IMR-90 (cell line): ENCODE measurements at regions not wholly inside any gene's neighbourhood (a gene's known extent, or its start where the extent isn't known, plus 50 kb on each side); places are given as distances from the start of the nearest gene placed in this dataset.

ENCODE experiments used
- ATAC-seq: fragments of 200-7000 bp; cut with Tn5 transposase; 2 replicates; pipeline ENCODE4 v1.9.1; 2020; ENCODE audit warnings: low read depth, mild to moderate bottlenecking, moderate library complexity
- BruUV-seq: library from RNA; stranded (reverse); fragments of 400-500 nt; replicated peaks from 2 replicates; lab custom pipeline; 2021; lab: Mats Ljungman, UMichigan
- CTCF ChIA-PET: fragments of 300-600 bp; formaldehyde crosslinking; extraction: SDS; loops from one replicate; lab custom pipeline; 2021; ENCODE audit warnings: antibody characterized with exemption; lab: Yijun Ruan, JAX
- POLR2A ChIA-PET: fragments of 300-600 bp; sonication (Branson Sonifier 250); formaldehyde crosslinking; loops from one replicate; lab custom pipeline; 2022; ENCODE audit warnings: antibody characterized with exemption; ENCODE audit not compliant: unreplicated experiment; lab: Charles Lee
- DNase-seq: peaks from one replicate; pipeline ENCODE4 v3.0.0; 2013
- H2AFZ ChIP-seq: replicated peaks from 2 replicates; pipeline ENCODE3; 2013; ENCODE audit warnings: low read length, mild to moderate bottlenecking; ENCODE audit not compliant: poor library complexity
- H2AK5ac ChIP-seq: 2 replicates; pipeline ENCODE4 v1.6.1; 2013; ENCODE audit warnings: low read depth, low read length, inconsistent platforms
- H2AK9ac ChIP-seq: replicated peaks from 2 replicates; pipeline ENCODE3; 2013; ENCODE audit warnings: mild to moderate bottlenecking, low read depth, low read length, moderate library complexity; ENCODE audit not compliant: poor library complexity
- H2BK120ac ChIP-seq: 2 replicates; pipeline ENCODE4 v1.6.1; 2013; ENCODE audit warnings: low read depth, low read length, inconsistent platforms
- H2BK15ac ChIP-seq: 3 replicates; pipeline ENCODE4 v1.6.1; 2013; ENCODE audit warnings: low read depth, low read length, inconsistent platforms
- H2BK20ac ChIP-seq: 2 replicates; pipeline ENCODE4 v1.6.1; 2013; ENCODE audit warnings: low read depth, mild to moderate bottlenecking, inconsistent platforms, low read length, moderate library complexity
- H2BK5ac ChIP-seq: 2 replicates; pipeline ENCODE4 v1.6.1; 2013; ENCODE audit warnings: mild to moderate bottlenecking, low read depth, low read length, inconsistent platforms; ENCODE audit not compliant: poor library complexity, severe bottlenecking
- H3K14ac ChIP-seq: replicated peaks from 2 replicates; pipeline ENCODE4 v1.6.1; 2013; ENCODE audit warnings: low read depth, low read length, inconsistent platforms
- H3K18ac ChIP-seq: 2 replicates; pipeline ENCODE4 v1.6.1; 2013; ENCODE audit warnings: low read depth, low read length, control low read depth
- H3K23ac ChIP-seq: 2 replicates; pipeline ENCODE4 v1.6.1; 2013; ENCODE audit warnings: low read depth, low read length, inconsistent platforms
- H3K27ac ChIP-seq: 2 replicates; pipeline ENCODE4 v1.5.1; 2013; ENCODE audit warnings: mild to moderate bottlenecking, control low read depth, low read length; ENCODE audit not compliant: insufficient read depth
- H3K27me3 ChIP-seq: 2 replicates; pipeline ENCODE4 v1.6.1; 2013; ENCODE audit warnings: low read length; ENCODE audit not compliant: control insufficient read depth, insufficient read depth
- H3K36me3 ChIP-seq: 2 replicates; pipeline ENCODE4 v1.6.1; 2013; ENCODE audit warnings: low read length, mixed read lengths; ENCODE audit not compliant: control insufficient read depth, insufficient read depth
- H3K4ac ChIP-seq: 2 replicates; pipeline ENCODE4 v1.6.1; 2013; ENCODE audit warnings: low read depth, low read length, inconsistent platforms
- H3K4me1 ChIP-seq: 2 replicates; pipeline ENCODE4 v1.6.1; 2013; ENCODE audit warnings: low read length, mixed read lengths; ENCODE audit not compliant: control insufficient read depth, insufficient read depth
- H3K4me2 ChIP-seq: 2 replicates; pipeline ENCODE4 v1.6.1; 2013; ENCODE audit warnings: low read depth, mild to moderate bottlenecking, control low read depth, low read length, moderate library complexity
- H3K4me3 ChIP-seq: 2 replicates; pipeline ENCODE4 v1.5.1; 2013; ENCODE audit warnings: low read depth, mild to moderate bottlenecking, control low read depth, low read length, moderate library complexity; ENCODE audit not compliant: insufficient read depth
- H3K56ac ChIP-seq: 2 replicates; pipeline ENCODE4 v1.6.1; 2013; ENCODE audit warnings: low read length, inconsistent platforms; ENCODE audit not compliant: insufficient read depth; ENCODE audit errors: extremely low read depth
- H3K79me1 ChIP-seq, 2 experiments: 2 replicates each; pipeline ENCODE4 v1.6.1; 2013; ENCODE audit warnings: low read length in 2 of 2, inconsistent platforms in 1 of 2, low read depth in 1 of 2
- H3K9ac ChIP-seq: 2 replicates; pipeline ENCODE4 v1.6.1; 2013; ENCODE audit warnings: low read depth, low read length, control low read depth
- H3K9me1 ChIP-seq: 2 replicates; pipeline ENCODE4 v1.6.1; 2013; ENCODE audit warnings: low read length, inconsistent platforms; ENCODE audit not compliant: insufficient read depth
- H3K9me3 ChIP-seq: 2 replicates; pipeline ENCODE4 v1.6.1; 2013; ENCODE audit warnings: low read length; ENCODE audit not compliant: control insufficient read depth, insufficient read depth
- H4K20me1 ChIP-seq: 2 replicates; pipeline ENCODE4 v1.6.1; 2013; ENCODE audit warnings: low read length, inconsistent platforms; ENCODE audit not compliant: insufficient read depth
- H4K5ac ChIP-seq: 2 replicates; pipeline ENCODE4 v1.6.1; 2013; ENCODE audit warnings: mild to moderate bottlenecking, low read depth, low read length, control low read depth
- H4K8ac ChIP-seq, 2 experiments: 2 replicates each; pipeline ENCODE4 v1.6.1; 2013; ENCODE audit warnings: low read depth in 2 of 2, low read length in 2 of 2, control low read depth in 1 of 2, inconsistent platforms in 1 of 2
- H4K91ac ChIP-seq: 2 replicates; pipeline ENCODE4 v1.6.1; 2013; ENCODE audit warnings: low read depth, low read length, inconsistent platforms; ENCODE audit not compliant: insufficient read depth
- BHLHE40 ChIP-seq: fragments of 150-350 bp; IDR thresholded peaks from 2 replicates; pipeline ENCODE4 v1.6.1; 2016; ENCODE audit warnings: mild to moderate bottlenecking, low read depth, low read length
- CEBPB ChIP-seq: IDR thresholded peaks from 2 replicates; pipeline ENCODE4 v1.6.1; 2012; ENCODE audit warnings: low read depth, low read length, improper control_type of control experiment
- CHD1 ChIP-seq: IDR thresholded peaks from 2 replicates; pipeline ENCODE4 v1.6.1; 2012; ENCODE audit warnings: low read depth, low read length, improper control_type of control experiment
- FOS ChIP-seq: fragments of 150-350 bp; IDR thresholded peaks from 2 replicates; pipeline ENCODE4 v1.6.1; 2016; ENCODE audit warnings: low read depth, low read length
- MAFK ChIP-seq: IDR thresholded peaks from 2 replicates; pipeline ENCODE4 v1.6.1; 2012; ENCODE audit warnings: low read depth, low read length, improper control_type of control experiment
- MAZ ChIP-seq: IDR thresholded peaks from 2 replicates; pipeline ENCODE4 v1.6.1; 2012; ENCODE audit warnings: low read depth, mild to moderate bottlenecking, low read length, improper control_type of control experiment, moderate library complexity, borderline replicate concordance
- MXI1 ChIP-seq: IDR thresholded peaks from 2 replicates; pipeline ENCODE4 v1.6.1; 2012; ENCODE audit warnings: low read depth, mild to moderate bottlenecking, low read length, moderate library complexity, borderline replicate concordance
- NFE2L2 ChIP-seq: fragments of 150-350 bp; IDR thresholded peaks from 2 replicates; pipeline ENCODE4 v1.6.1; 2016; ENCODE audit warnings: low read depth, mild to moderate bottlenecking, low read length
- POLR2A ChIP-seq: IDR thresholded peaks from 2 replicates; pipeline ENCODE4 v1.6.1; 2012; ENCODE audit warnings: mild to moderate bottlenecking, low read depth, low read length
- RAD21 ChIP-seq: IDR thresholded peaks from 2 replicates; pipeline ENCODE4 v1.6.1; 2012; ENCODE audit warnings: low read length, improper control_type of control experiment
- RCOR1 ChIP-seq: IDR thresholded peaks from 2 replicates; pipeline ENCODE4 v1.6.1; 2012; ENCODE audit warnings: mild to moderate bottlenecking, low read length, improper control_type of control experiment; ENCODE audit not compliant: insufficient replicate concordance
- RFX5 ChIP-seq: IDR thresholded peaks from 2 replicates; pipeline ENCODE4 v1.8.0; 2012; ENCODE audit warnings: low read depth, mild to moderate bottlenecking, low read length, moderate library complexity
- SMC3 ChIP-seq: fragments of 150-350 bp; IDR thresholded peaks from 2 replicates; pipeline ENCODE4 v1.6.1; 2016; ENCODE audit warnings: low read depth, mild to moderate bottlenecking, antibody characterized with exemption, low read length, moderate library complexity
- WGBS, 2 experiments: methylation state at CpG; one replicate each; pipeline versions ENCODE4 v1.1.5 to v1.1.7; 2013; ENCODE audit warnings: missing lambda C conversion rate in 2 of 2; ENCODE audit not compliant: insufficient read length in 1 of 2; ENCODE audit errors: extremely low coverage in 2 of 2; 5-methylcytosine and 5-hydroxymethylcytosine counted together
- dilution Hi-C: fragments of 300-500 bp; cut with HindIII; formaldehyde crosslinking; loops from one replicate; pipeline ENCODE4 v1.14.3; 2018; ENCODE audit warnings: low sequenced_read_pairs; ENCODE audit not compliant: unreplicated experiment
- in situ Hi-C: fragments of 300-500 bp; cut with MboI; formaldehyde crosslinking; loops from 3 replicates; pipeline ENCODE4 v1.14.3; 2019; ENCODE audit warnings: low sequenced_read_pairs, inconsistent platforms, mixed read lengths
- intact Hi-C: fragments of 100-400 bp; cut with micrococcal nuclease; formaldehyde crosslinking; loops from 2 replicates; pipeline ENCODE4 v1.10.0; 2022
- TF ChIP-seq, protein P1 (sequence below): conservative IDR thresholded peaks from 2 replicates; pipeline ENCODE4 v1.5.1; 2012; ENCODE audit warnings: mild to moderate bottlenecking, low read depth, low read length, improper control_type of control experiment
- TF ChIP-seq, protein P2 (sequence below): fragments of 150-350 bp; IDR thresholded peaks from 2 replicates; pipeline ENCODE4 v1.6.1; 2016; ENCODE audit warnings: low read depth, mild to moderate bottlenecking, low read length, moderate library complexity, borderline replicate concordance
- TF ChIP-seq, protein P3 (sequence below): fragments of 150-350 bp; IDR thresholded peaks from 2 replicates; pipeline ENCODE4 v1.6.1; 2017; ENCODE audit warnings: mild to moderate bottlenecking, antibody characterized with exemption, low read length, low read depth

DNA sequence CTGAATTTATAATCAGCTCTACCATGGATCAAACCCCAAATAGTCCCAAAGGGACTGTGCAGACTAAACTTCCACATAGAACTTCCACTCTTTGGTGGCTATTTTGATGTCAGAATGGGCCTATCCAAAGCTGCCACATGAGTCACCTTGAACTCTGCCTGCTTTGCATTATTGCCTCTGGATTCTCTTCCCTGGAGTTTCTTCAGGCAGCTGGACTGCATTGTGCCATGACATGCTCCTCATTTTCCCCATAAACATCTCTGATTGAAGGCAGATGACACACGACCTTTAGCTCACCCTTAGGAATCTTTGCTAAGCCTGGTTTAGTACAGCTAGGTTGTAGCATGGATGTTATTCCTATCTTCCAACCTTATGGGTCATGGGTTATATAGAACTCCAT lies 251.7 kb downstream of the FZD1 start:
- Histone ChIP-seq H4K5ac (no peak overlapping the region), H2BK120ac (no peak overlapping the region), H3K4me3 (no peak overlapping the region), H3K18ac (no peak overlapping the region), H3K36me3 (no peaks in the 10 kb centered on the region), H2BK15ac (no peak overlapping the region), H3K9ac (no peak overlapping the region), H2AK9ac (no peak overlapping the region), H3K14ac (no peak overlapping the region), H4K8ac (no peak overlapping the region), H2BK20ac (no peak overlapping the region), H2AK5ac (no peak overlapping the region), H3K79me1 (no peaks in the 10 kb centered on the region), H4K20me1 (no peaks in the 10 kb centered on the region), H3K4me1 (no peaks in the 10 kb centered on the region), H3K56ac (no peak overlapping the region), H3K27me3 (no peaks in the 10 kb centered on the region; the same call in 1 of the 2 replicates), H2AFZ (no peak overlapping the region), H3K4ac (no peak overlapping the region), H4K91ac (no peak overlapping the region), H2BK5ac (no peak overlapping the region), H3K9me3 (no peaks in the 10 kb centered on the region), H3K9me1 (no peaks in the 10 kb centered on the region), H3K27ac (no peak overlapping the region), H3K4me2 (no peak overlapping the region), H3K23ac (no peak overlapping the region)
- dilution Hi-C loops, result no loop called here
- no CpG with 5 or more reads among the region's 1 CpG for WGBS, 2 experiments
- ATAC-seq (no peak), DNase-seq (no peak)
- in situ Hi-C loops, result no loop called here
- ChIA-PET CTCF (interaction anchor here (0.6 kb wide), 1 partner anchor 426 kb away, joined by 3 read pairs; no protein-coding TSS in a partner anchor), POLR2A (no interaction called here)
- intact Hi-C loops, result no loop called here
- TF ChIP-seq POLR2A (no peak), NFE2L2 (no peak), CHD1 (no peak), BHLHE40 (no peak), MAZ (no peak), SMC3 (no peak), MAFK (no peak), CEBPB (no peak), RAD21 (no peak), MXI1 (no peak), FOS (no peak), RFX5 (no peak), RCOR1 (no peak)
- TF ChIP-seq, protein P1, sequence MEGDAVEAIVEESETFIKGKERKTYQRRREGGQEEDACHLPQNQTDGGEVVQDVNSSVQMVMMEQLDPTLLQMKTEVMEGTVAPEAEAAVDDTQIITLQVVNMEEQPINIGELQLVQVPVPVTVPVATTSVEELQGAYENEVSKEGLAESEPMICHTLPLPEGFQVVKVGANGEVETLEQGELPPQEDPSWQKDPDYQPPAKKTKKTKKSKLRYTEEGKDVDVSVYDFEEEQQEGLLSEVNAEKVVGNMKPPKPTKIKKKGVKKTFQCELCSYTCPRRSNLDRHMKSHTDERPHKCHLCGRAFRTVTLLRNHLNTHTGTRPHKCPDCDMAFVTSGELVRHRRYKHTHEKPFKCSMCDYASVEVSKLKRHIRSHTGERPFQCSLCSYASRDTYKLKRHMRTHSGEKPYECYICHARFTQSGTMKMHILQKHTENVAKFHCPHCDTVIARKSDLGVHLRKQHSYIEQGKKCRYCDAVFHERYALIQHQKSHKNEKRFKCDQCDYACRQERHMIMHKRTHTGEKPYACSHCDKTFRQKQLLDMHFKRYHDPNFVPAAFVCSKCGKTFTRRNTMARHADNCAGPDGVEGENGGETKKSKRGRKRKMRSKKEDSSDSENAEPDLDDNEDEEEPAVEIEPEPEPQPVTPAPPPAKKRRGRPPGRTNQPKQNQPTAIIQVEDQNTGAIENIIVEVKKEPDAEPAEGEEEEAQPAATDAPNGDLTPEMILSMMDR, result no peak
- TF ChIP-seq, protein P2, sequence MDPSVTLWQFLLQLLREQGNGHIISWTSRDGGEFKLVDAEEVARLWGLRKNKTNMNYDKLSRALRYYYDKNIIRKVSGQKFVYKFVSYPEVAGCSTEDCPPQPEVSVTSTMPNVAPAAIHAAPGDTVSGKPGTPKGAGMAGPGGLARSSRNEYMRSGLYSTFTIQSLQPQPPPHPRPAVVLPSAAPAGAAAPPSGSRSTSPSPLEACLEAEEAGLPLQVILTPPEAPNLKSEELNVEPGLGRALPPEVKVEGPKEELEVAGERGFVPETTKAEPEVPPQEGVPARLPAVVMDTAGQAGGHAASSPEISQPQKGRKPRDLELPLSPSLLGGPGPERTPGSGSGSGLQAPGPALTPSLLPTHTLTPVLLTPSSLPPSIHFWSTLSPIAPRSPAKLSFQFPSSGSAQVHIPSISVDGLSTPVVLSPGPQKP, result no peak
- TF ChIP-seq, protein P3, sequence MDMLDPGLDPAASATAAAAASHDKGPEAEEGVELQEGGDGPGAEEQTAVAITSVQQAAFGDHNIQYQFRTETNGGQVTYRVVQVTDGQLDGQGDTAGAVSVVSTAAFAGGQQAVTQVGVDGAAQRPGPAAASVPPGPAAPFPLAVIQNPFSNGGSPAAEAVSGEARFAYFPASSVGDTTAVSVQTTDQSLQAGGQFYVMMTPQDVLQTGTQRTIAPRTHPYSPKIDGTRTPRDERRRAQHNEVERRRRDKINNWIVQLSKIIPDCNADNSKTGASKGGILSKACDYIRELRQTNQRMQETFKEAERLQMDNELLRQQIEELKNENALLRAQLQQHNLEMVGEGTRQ, result no peak
- BruUV-seq, result no TSS peak
